HEK293 (cell line): ENCODE measurements at regions not wholly inside any gene's neighbourhood (a gene's known extent, or its start where the extent isn't known, plus 50 kb on each side); places are given as distances from the start of the nearest gene placed in this dataset.
A peak's percentile ranks its signal among the peaks of the same experiment; 100 is the strongest.
"Not testable (repeated sequence)": the region's sequence is repeated elsewhere in the genome, so short reads cannot be mapped to it uniquely, and the experiment has no call there.

Experiments used
- CTCF ChIA-PET: fragments of 350-600 bp; formaldehyde crosslinking; extraction: SDS; loops from one replicate; lab custom pipeline; 2021; ENCODE audit warnings: antibody characterized with exemption; lab: Yijun Ruan, JAX
- POLR2A ChIA-PET: fragments of 300-600 bp; formaldehyde crosslinking; extraction: SDS; loops from one replicate; lab custom pipeline; 2020; ENCODE audit warnings: antibody characterized with exemption, inconsistent platforms; lab: Yijun Ruan, JAX
- H3K27ac ChIP-seq: fragments of 200-500 bp; sonication (Bioruptor generic); 2 replicates; pipeline ENCODE4 v1.5.1; 2014; ENCODE audit warnings: low read depth, low read length, control low read depth, inconsistent platforms; ENCODE audit errors: extremely low read depth
- H3K36me3 ChIP-seq, 2 experiments: fragments of 200-500 bp in 1 of 2; sonication (Bioruptor generic) in 1 of 2; 1 replicate in 1 of 2; 2 replicates in 1 of 2; pipeline ENCODE4 v1.5.1; 2014 to 2017; ENCODE audit warnings: inconsistent platforms in 2 of 2, low read length in 2 of 2; ENCODE audit not compliant: control insufficient read depth in 2 of 2, insufficient read depth in 1 of 2
- H3K4me1 ChIP-seq: fragments of 200-500 bp; sonication (Bioruptor generic); 2 replicates; pipeline ENCODE4 v1.5.1; 2014; ENCODE audit warnings: mild to moderate bottlenecking, low read length, inconsistent platforms; ENCODE audit not compliant: control insufficient read depth, insufficient read depth
- H3K4me3 ChIP-seq: 2 replicates; pipeline ENCODE4 v1.5.1; 2011; ENCODE audit warnings: low read depth, mild to moderate bottlenecking, control low read depth, low read length, moderate library complexity
- H3K9me3 ChIP-seq: fragments of 200-500 bp; sonication (Bioruptor generic); 2 replicates; pipeline ENCODE4 v1.5.1; 2014; ENCODE audit warnings: low read depth, low read length, inconsistent platforms; ENCODE audit not compliant: control insufficient read depth, insufficient read depth
- FEZF1 ChIP-seq: fragments of 450-650 bp; formaldehyde crosslinking; IDR thresholded peaks from 2 replicates; pipeline ENCODE4 v1.5.1; 2016; ENCODE audit warnings: missing biosample characterization, missing genetic modification characterization
- HOXC10 ChIP-seq: sonication (generic); formaldehyde crosslinking; IDR thresholded peaks from 2 replicates; pipeline ENCODE4 v1.8.1; 2023; ENCODE audit warnings: mild to moderate bottlenecking, missing genetic modification reagents
- HOXD13 ChIP-seq: sonication (generic); formaldehyde crosslinking; IDR thresholded peaks from 2 replicates; pipeline ENCODE4 v1.8.0; 2022; ENCODE audit warnings: missing genetic modification reagents, borderline replicate concordance
- KLF16 ChIP-seq: fragments of 450-650 bp; formaldehyde crosslinking; IDR thresholded peaks from 2 replicates; pipeline ENCODE4 v1.5.1; 2017; ENCODE audit warnings: missing biosample characterization, missing genetic modification characterization
- SP3 ChIP-seq: fragments of 450-650 bp; formaldehyde crosslinking; IDR thresholded peaks from 2 replicates; pipeline ENCODE4 v1.5.1; 2016; ENCODE audit warnings: missing biosample characterization, missing genetic modification characterization
- YY1 ChIP-seq: fragments of 450-650 bp; formaldehyde crosslinking; IDR thresholded peaks from 2 replicates; pipeline ENCODE4 v1.5.1; 2018; ENCODE audit warnings: missing biosample characterization, missing genetic modification characterization
- ZNF146 ChIP-seq: fragments of 450-650 bp; formaldehyde crosslinking; IDR thresholded peaks from 2 replicates; pipeline ENCODE4 v1.5.1; 2016; ENCODE audit warnings: missing biosample characterization, missing genetic modification characterization
- ZNF157 ChIP-seq: fragments of 450-650 bp; formaldehyde crosslinking; IDR thresholded peaks from 2 replicates; pipeline ENCODE4 v1.5.1; 2016; ENCODE audit warnings: missing biosample characterization, missing genetic modification characterization
- ZNF404 ChIP-seq: fragments of 450-650 bp; formaldehyde crosslinking; IDR thresholded peaks from 2 replicates; pipeline ENCODE4 v1.5.1; 2017; ENCODE audit warnings: missing biosample characterization, missing genetic modification characterization
- ZNF571 ChIP-seq: fragments of 450-650 bp; formaldehyde crosslinking; IDR thresholded peaks from 2 replicates; pipeline ENCODE4 v1.5.0; 2017; ENCODE audit warnings: missing biosample characterization, missing genetic modification characterization
- ZNF585B ChIP-seq: fragments of 450-650 bp; formaldehyde crosslinking; IDR thresholded peaks from 2 replicates; pipeline ENCODE4 v1.5.1; 2016; ENCODE audit warnings: missing biosample characterization, missing genetic modification characterization
- ZNF596 ChIP-seq: fragments of 450-650 bp; IDR thresholded peaks from 2 replicates; pipeline ENCODE4 v1.5.0; 2018; ENCODE audit warnings: missing biosample characterization, mild to moderate bottlenecking, missing genetic modification characterization, moderate library complexity
- ZNF629 ChIP-seq: fragments of 450-650 bp; formaldehyde crosslinking; IDR thresholded peaks from 2 replicates; pipeline ENCODE4 v1.5.1; 2017; ENCODE audit warnings: missing biosample characterization, missing genetic modification characterization
- TF ChIP-seq, protein P1 (sequence below): fragments of 450-650 bp; formaldehyde crosslinking; IDR thresholded peaks from 2 replicates; pipeline ENCODE4 v1.5.1; 2016; ENCODE audit warnings: missing biosample characterization, missing genetic modification characterization
- TF ChIP-seq, protein P2 (sequence below): fragments of 450-650 bp; formaldehyde crosslinking; IDR thresholded peaks from 2 replicates; pipeline ENCODE4 v1.5.1; 2016; ENCODE audit warnings: missing biosample characterization, missing genetic modification characterization
- TF ChIP-seq, protein P3 (sequence below): fragments of 450-650 bp; formaldehyde crosslinking; IDR thresholded peaks from 2 replicates; pipeline ENCODE4 v1.5.1; 2016; ENCODE audit warnings: missing biosample characterization, missing genetic modification characterization
- TF ChIP-seq, protein P4 (sequence below): fragments of 450-650 bp; formaldehyde crosslinking; IDR thresholded peaks from 2 replicates; pipeline ENCODE4 v1.5.1; 2016; ENCODE audit warnings: missing biosample characterization, missing genetic modification characterization
- TF ChIP-seq, protein P5 (sequence below): fragments of 450-650 bp; formaldehyde crosslinking; IDR thresholded peaks from 2 replicates; pipeline ENCODE4 v1.5.1; 2017; ENCODE audit warnings: missing biosample characterization, missing genetic modification characterization

DNA sequence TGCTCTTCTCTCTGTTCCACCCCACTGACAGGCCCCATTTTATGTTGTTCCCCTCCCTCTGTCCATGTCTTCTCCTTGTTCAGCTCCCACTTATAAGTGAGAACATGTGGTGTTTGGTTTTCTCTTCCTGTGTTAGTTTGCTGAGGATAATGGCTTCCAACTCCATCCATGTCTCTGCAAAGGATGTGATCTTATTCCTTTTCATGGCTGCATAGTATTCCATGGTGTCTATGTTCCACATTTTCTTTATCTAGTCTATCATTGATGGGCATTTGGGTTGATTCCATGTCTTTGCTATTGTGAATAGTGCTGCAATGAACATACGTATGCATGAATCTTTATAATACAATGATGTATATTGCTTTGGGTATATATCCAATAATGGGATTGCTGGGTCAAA is 283.4 kb upstream of the HS3ST5 start:
- H3K9me3 ChIP-seq, H3K4me1 ChIP-seq, H3K27ac ChIP-seq, H3K36me3 ChIP-seq, POLR2A ChIA-PET, H3K4me3 ChIP-seq: not testable (repeated sequence)
- TF ChIP-seq ZNF146 (tag by site-specific recombination) = peak; percentile 84
- TF ChIP-seq, protein P1, sequence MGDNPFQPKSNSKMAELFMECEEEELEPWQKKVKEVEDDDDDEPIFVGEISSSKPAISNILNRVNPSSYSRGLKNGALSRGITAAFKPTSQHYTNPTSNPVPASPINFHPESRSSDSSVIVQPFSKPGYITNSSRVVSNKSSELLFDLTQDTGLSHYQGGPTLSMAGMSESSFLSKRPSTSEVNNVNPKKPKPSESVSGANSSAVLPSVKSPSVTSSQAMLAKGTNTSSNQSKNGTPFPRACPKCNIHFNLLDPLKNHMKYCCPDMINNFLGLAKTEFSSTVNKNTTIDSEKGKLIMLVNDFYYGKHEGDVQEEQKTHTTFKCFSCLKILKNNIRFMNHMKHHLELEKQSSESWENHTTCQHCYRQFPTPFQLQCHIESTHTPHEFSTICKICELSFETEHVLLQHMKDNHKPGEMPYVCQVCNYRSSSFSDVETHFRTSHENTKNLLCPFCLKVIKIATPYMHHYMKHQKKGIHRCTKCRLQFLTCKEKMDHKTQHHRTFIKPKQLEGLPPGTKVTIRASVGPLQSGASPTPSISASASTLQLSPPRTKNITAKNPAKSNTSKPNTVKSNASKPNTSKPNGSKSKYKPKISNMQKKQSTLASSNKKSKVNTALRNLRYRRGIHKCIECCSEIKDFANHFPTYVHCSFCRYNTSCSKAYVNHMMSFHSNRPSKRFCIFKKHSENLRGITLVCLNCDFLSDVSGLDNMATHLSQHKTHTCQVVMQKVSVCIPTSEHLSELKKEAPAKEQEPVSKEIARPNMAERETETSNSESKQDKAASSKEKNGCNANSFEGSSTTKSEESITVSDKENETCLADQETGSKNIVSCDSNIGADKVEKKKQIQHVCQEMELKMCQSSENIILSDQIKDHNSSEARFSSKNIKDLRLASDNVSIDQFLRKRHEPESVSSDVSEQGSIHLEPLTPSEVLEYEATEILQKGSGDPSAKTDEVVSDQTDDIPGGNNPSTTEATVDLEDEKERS = peak; percentile 60; the same call in 1 of the 2 replicates
- TF ChIP-seq, all 188 proteins: peak for 2; not testable (repeated sequence) for 186
- CTCF ChIA-PET = not testable (repeated sequence)

DNA sequence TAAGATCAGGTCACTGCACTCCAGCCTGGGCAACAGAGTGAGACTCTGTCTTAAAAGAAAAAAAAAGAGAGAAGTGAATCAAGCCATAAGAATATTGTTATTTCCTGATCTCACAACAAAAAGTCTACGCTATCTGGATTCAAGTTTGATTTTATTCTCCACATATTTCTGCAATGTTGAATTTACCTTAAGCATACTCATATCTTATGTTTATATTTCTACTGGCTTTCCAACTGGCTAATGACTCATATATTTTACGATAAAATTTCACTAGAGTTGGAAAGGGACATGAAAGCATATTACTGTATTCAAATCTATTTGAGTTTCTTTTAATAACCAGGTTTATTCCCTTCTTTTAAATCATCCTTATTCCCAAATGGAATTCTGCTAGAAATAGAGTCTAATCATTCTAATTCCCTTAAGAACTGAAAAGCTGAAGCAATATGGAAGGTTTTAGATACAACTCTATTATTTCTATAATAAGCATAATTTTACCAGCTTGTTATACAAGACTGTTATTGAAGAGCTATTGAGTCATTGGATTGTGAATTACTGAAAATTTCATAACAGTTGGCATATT is 276.9 kb upstream of the HS3ST5 start:
- Histone ChIP-seq H3K27ac (no peak overlapping the region), H3K9me3 (no peaks in the 10 kb centered on the region), H3K4me3 (no peak overlapping the region), H3K4me1 (no peaks in the 10 kb centered on the region), H3K36me3 (no peaks in the 10 kb centered on the region)
- POLR2A ChIA-PET = no interaction called here
- TF ChIP-seq SP3 = no peak
- TF ChIP-seq HOXC10 = no peak
- TF ChIP-seq ZNF585B = no peak
- TF ChIP-seq ZNF146 (tag by site-specific recombination) = no peak
- TF ChIP-seq ZNF629 = no peak
- no peak for TF ChIP-seq ZNF157
- no peak for TF ChIP-seq ZNF404 (tag by site-specific recombination)
- no peak for TF ChIP-seq FEZF1
- no peak for TF ChIP-seq HOXD13
- TF ChIP-seq YY1 (tag by site-specific recombination) = no peak
- TF ChIP-seq, protein P2, sequence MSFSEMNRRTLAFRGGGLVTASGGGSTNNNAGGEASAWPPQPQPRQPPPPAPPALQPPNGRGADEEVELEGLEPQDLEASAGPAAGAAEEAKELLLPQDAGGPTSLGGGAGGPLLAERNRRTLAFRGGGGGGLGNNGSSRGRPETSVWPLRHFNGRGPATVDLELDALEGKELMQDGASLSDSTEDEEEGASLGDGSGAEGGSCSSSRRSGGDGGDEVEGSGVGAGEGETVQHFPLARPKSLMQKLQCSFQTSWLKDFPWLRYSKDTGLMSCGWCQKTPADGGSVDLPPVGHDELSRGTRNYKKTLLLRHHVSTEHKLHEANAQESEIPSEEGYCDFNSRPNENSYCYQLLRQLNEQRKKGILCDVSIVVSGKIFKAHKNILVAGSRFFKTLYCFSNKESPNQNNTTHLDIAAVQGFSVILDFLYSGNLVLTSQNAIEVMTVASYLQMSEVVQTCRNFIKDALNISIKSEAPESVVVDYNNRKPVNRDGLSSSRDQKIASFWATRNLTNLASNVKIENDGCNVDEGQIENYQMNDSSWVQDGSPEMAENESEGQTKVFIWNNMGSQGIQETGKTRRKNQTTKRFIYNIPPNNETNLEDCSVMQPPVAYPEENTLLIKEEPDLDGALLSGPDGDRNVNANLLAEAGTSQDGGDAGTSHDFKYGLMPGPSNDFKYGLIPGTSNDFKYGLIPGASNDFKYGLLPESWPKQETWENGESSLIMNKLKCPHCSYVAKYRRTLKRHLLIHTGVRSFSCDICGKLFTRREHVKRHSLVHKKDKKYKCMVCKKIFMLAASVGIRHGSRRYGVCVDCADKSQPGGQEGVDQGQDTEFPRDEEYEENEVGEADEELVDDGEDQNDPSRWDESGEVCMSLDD = no peak
- no peak for TF ChIP-seq KLF16
- TF ChIP-seq ZNF596 (tag by site-specific recombination) = no peak
- TF ChIP-seq ZNF571 = no peak
- TF ChIP-seq, protein P3, sequence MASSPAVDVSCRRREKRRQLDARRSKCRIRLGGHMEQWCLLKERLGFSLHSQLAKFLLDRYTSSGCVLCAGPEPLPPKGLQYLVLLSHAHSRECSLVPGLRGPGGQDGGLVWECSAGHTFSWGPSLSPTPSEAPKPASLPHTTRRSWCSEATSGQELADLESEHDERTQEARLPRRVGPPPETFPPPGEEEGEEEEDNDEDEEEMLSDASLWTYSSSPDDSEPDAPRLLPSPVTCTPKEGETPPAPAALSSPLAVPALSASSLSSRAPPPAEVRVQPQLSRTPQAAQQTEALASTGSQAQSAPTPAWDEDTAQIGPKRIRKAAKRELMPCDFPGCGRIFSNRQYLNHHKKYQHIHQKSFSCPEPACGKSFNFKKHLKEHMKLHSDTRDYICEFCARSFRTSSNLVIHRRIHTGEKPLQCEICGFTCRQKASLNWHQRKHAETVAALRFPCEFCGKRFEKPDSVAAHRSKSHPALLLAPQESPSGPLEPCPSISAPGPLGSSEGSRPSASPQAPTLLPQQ (tag by site-specific recombination) = no peak
- TF ChIP-seq, protein P4, sequence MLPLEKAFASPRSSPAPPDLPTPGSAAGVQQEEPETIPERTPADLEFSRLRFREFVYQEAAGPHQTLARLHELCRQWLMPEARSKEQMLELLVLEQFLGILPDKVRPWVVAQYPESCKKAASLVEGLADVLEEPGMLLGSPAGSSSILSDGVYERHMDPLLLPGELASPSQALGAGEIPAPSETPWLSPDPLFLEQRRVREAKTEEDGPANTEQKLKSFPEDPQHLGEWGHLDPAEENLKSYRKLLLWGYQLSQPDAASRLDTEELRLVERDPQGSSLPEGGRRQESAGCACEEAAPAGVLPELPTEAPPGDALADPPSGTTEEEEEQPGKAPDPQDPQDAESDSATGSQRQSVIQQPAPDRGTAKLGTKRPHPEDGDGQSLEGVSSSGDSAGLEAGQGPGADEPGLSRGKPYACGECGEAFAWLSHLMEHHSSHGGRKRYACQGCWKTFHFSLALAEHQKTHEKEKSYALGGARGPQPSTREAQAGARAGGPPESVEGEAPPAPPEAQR (tag by site-specific recombination) = no peak
- TF ChIP-seq, protein P5, sequence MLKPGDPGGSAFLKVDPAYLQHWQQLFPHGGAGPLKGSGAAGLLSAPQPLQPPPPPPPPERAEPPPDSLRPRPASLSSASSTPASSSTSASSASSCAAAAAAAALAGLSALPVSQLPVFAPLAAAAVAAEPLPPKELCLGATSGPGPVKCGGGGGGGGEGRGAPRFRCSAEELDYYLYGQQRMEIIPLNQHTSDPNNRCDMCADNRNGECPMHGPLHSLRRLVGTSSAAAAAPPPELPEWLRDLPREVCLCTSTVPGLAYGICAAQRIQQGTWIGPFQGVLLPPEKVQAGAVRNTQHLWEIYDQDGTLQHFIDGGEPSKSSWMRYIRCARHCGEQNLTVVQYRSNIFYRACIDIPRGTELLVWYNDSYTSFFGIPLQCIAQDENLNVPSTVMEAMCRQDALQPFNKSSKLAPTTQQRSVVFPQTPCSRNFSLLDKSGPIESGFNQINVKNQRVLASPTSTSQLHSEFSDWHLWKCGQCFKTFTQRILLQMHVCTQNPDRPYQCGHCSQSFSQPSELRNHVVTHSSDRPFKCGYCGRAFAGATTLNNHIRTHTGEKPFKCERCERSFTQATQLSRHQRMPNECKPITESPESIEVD = no peak
- CTCF ChIA-PET = interaction anchor here (0.8 kb wide), 1 partner anchor 511 kb away, joined by 3 read pairs; no protein-coding TSS in a partner anchor
